ENCODE measurements at regions not wholly inside any gene's neighbourhood (a gene's known extent, or its start where the extent isn't known, plus 50 kb on each side); places are given as distances from the start of the nearest gene placed in this dataset.

DNA sequence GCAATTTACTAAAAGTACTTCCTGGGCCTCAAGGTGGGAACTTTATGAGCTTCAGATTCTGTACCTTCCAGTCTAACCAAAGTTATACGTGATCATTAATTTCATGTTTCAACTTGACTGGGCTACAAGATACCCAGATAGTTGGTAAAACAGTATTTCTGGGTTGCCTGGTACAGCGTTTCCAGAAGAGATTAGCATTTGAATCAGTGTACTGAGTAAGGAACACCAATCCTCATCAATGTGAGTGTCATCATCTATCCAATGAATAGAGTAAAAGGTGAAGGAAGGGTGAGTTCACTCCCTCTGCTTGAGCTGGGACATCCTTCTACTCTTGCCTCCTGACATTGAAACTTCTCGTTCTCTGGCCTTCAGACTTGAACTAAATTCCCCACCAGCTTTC lies 274.5 kb upstream of the ID2 start:
- no peak for DNase-seq (ENCODE audit: low read depth)

DNA sequence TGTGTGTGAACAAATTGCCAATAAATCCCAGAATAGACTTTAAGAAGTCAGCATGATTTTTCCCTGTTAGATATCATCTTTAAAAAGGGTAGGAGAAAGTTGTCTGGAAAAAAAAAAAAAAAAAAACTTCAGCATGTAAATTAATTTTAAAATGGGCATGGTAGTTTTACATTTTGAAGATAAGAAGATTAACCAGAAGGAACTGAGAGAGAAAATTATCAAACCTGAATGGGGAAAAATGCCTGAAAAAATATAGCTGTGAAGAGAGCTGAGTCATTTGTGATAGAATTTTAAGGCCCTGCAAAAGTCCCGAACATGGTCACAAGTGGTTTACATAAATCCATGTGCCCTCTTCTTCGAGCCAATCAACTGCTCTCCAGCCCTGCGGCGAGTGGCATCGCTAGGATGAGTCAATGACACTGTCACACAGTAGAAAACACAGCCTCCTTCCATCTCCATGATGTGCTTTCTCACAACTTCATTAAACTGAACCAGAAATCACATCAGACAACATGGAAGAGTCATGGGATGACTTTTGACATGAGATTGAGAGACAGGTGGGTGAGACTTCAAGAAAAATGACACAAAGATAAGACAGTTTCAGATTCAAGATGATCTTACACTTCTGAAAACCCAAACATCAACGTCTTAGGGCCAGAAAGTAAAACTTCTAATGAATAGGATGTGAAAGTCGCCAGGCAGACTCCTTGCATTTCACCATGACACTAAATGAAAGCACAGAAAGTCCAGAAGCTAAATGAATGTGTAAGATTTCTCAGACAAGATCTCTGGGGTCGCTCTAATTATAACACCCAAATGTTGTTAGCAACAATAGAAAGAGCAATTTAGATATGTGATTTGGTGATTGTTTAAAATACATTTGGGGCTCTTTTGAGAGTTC lies 273.0 kb upstream of the ID2 start:
- no peak for DNase-seq (ENCODE audit: low read depth)

GRCh38 chr2:8409461-8410260 lies 272.2 kb upstream of the ID2 start:
- no peak for DNase-seq (ENCODE audit: low read depth)

GRCh38 chr2:8412082-8412481 lies 269.8 kb upstream of the ID2 start:
- DNase-seq (ENCODE audit: low read depth): no peak

GRCh38 chr2:8412586-8412985 lies 269.3 kb upstream of the ID2 start:
- DNase-seq (ENCODE audit: low read depth): no peak

- no peak for DNase-seq (ENCODE audit: low read depth)
Measured at GRCh38 chr2:8413589-8414135, 268.2 kb upstream of the ID2 start.

DNA sequence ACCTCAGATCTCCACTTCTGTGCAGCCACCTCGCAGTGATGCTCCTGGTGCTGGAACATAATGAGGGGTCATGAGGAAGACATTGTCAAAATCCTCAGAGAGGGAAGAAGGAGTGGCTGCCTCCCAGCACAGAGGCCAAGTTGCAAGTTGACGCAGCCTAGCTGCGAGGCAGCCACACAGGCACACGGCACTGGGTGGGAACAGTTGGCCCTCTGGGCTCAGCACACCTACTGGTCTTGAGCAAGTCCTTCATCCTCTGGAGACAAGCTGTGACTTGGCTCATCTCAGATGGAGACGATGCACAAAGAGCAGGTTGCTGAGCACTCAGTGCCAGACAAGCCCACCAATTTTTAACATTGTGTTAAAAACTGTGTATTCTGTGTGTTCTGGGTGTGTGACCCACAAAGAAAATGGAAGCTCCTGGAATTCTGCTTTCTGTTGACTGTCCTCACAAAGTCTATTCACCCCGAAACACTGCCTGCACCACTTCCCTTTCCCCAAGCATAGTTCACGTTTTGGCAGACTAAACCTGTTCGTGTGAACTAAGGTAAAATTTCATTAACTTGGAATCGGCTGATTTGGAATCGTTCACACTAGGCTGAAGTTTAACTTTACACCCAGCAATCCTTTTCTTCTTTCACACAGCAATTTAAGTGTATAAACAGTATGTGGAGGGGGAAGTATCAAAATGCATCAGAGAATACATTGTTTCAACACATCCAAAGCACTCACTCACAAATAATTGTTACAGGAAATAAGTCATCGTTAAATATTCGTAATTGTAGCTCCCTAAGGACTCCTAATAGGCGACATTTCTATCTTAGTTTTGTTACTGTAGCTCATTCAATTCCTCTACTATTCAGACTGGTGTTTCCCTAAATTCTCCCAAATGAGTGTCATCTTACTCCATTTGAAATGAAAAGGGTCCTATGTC lies 266.6 kb upstream of the ID2 start:
- DNase-seq (ENCODE audit: low read depth): no peak

DNA sequence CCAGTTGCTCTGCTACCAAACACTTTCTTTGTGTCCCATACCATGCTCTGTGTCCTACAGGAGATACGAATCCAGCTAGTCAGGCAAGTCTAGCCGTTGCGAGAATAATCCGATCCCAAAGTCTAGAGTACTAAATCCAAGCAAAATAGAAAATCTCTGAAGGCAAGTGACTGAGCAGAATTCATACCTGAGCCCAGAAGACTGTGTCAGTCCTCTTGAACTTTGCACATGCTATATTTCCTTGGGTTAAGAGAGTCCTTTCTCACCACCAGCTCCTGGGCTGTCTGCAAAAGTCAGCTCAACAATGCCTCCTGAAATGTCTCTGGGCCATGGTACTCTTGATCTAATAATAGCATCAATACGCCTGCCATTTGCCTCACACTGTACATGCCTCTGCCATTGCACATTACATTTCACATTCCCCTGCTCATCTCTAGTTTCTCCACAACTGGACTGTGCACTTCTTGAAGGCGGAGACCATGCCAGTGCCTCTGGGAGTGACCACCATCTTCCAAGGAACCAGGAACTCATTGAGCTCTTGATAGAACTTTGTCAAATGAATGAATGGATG lies 265.8 kb upstream of the ID2 start:
- no peak for DNase-seq (ENCODE audit: low read depth)

- no peak for DNase-seq (ENCODE audit: low read depth)
Measured at GRCh38 chr2:8416849-8417832, 264.7 kb upstream of the ID2 start.

DNA sequence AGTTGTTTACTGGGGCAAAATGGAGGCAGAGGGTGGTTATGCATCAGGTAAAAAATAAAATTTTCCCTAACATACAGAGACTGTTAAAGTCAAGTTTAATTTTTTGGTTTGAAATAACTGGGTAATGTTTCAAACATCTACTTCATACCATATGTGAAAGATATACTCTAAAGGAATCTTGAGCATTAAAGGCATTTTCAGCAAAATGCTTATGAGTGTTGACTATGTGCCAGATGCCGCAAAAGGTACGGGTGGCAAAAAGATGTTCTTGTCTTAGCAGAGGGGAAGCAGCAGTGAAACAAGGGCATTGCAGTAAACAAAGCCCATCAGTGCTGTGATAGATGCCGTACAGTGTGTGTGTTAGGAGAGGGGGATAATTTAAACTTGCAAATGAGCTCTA lies 263.1 kb upstream of the ID2 start:
- no peak for DNase-seq (ENCODE audit: low read depth)

GRCh38 chr2:8421658-8422449 lies 260.0 kb upstream of the ID2 start:
- peak; percentile 3 for DNase-seq (ENCODE audit: low read depth)

- DNase-seq (ENCODE audit: low read depth): no peak
Measured at GRCh38 chr2:8422450-8422800, 259.4 kb upstream of the ID2 start.

- DNase-seq (ENCODE audit: low read depth): no peak
Measured at GRCh38 chr2:8424997-8425900, 256.6 kb upstream of the ID2 start.

- no peak for DNase-seq (ENCODE audit: low read depth)
Measured at GRCh38 chr2:8426550-8426949, 255.3 kb upstream of the ID2 start.

- no peak for DNase-seq (ENCODE audit: low read depth)
Measured at GRCh38 chr2:8427211-8427610, 254.6 kb upstream of the ID2 start.

- no peak for DNase-seq (ENCODE audit: low read depth)
Measured at GRCh38 chr2:8430628-8431027, 251.2 kb upstream of the ID2 start.

DNA sequence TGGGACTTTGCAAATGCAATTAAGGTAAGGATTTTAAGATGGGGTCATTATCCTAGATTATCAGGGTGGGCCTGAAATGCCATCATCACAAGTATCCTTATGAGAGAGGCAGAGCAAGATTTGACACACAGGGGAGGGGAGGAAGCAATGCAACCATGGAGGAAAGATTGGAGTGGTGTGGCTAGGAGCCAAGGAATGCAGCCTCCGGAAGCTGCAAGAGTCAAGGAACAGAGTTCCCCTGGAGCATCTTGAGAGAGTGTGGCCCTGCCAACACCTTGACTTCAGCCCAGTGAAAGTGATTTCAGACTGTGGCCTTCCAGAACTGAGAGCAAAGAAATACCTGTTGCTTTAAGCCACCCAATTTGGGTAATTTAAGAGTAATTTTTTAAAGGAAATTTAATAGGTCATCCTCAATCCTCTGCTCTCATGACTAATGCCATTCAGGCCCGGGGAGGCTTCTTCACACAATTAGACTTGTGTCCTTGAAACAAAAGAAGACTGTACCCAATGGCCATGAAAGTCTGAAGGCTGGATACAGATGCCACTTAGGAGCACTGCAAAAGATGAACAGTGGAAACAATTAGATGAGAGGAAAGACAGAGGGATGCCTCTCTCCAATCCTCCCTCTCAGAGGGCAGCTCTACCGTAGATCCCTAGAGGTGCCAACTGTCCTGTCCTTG lies 250.3 kb upstream of the ID2 start:
- peak; percentile 58 for DNase-seq (ENCODE audit: low read depth)

Measured in HT1080 (cell line).